ENCODE measurements at regions not wholly inside any gene's neighbourhood (a gene's known extent, or its start where the extent isn't known, plus 50 kb on each side); places are given as distances from the start of the nearest gene placed in this dataset.

DNA sequence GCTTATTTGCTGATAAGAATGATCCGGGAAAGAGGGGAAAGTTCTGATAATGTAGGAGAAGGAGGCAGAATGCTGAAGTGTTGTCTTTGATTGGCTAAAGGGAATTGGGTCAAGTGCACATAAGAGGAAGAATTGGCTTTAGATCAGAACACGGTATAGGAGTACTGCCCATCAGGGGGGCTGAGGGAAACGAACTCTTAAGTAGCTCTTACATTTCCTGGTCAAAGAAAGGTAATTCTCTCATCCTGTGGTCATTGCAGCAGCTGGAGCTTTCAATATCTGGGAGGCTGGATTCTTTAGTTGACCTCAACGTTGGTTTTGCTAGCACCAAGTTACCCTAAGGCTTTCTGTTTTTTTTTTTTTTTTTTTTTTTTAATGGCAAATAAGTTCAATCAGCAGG, 178.7 kb upstream of the NR3C1 start:
- no peak for TF ChIP-seq EZH2 (IDR thresholded peaks at IDR 0.05)
- TF ChIP-seq, protein P1, sequence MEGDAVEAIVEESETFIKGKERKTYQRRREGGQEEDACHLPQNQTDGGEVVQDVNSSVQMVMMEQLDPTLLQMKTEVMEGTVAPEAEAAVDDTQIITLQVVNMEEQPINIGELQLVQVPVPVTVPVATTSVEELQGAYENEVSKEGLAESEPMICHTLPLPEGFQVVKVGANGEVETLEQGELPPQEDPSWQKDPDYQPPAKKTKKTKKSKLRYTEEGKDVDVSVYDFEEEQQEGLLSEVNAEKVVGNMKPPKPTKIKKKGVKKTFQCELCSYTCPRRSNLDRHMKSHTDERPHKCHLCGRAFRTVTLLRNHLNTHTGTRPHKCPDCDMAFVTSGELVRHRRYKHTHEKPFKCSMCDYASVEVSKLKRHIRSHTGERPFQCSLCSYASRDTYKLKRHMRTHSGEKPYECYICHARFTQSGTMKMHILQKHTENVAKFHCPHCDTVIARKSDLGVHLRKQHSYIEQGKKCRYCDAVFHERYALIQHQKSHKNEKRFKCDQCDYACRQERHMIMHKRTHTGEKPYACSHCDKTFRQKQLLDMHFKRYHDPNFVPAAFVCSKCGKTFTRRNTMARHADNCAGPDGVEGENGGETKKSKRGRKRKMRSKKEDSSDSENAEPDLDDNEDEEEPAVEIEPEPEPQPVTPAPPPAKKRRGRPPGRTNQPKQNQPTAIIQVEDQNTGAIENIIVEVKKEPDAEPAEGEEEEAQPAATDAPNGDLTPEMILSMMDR (IDR thresholded peaks at IDR 0.05) = no peak
